Body of pancreas (tissue), 4 donors: ENCODE measurements at regions not wholly inside any gene's neighbourhood (a gene's known extent, or its start where the extent isn't known, plus 50 kb on each side); places are given as distances from the start of the nearest gene placed in this dataset.

ENCODE experiments used
- POLR2A ChIP-seq, 3 donors: fragments of 450-650 bp; IDR thresholded peaks; one replicate each; pipeline ENCODE4 v1.6.1; 2016; ENCODE audit warnings: antibody characterized with exemption in 3 of 3, mild to moderate bottlenecking in 2 of 3
- TF ChIP-seq, protein P1 (sequence below), 7 experiments: fragments of 450-650 bp in 4 of 7; fragments of 200-600 bp in 3 of 7; sonication (generic) in 3 of 7; IDR thresholded peaks; one replicate each; pipeline ENCODE4 v1.5.1; 2016 to 2019; ENCODE audit warnings: antibody characterized with exemption in 7 of 7

DNA sequence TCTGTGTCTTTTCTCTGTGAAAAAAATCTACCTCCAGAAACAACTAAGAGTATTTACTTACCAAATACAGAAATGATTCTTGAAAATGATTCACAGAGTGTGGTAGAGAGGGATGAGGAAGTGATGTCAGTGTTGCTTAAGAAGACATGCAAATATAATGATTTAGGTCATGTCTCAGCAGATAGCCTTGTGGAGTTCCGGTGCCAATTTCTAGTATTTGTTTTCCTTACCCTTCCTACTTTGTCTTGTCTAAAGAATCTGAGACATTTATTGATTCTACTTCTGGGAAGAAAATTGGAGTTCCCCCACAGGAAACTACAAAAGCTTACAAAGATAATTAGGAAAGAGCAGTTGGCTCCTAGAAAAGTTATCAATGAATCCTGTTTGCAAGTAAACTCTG lies 68.8 kb downstream of the GJA1 start:
- TF ChIP-seq, protein P1, sequence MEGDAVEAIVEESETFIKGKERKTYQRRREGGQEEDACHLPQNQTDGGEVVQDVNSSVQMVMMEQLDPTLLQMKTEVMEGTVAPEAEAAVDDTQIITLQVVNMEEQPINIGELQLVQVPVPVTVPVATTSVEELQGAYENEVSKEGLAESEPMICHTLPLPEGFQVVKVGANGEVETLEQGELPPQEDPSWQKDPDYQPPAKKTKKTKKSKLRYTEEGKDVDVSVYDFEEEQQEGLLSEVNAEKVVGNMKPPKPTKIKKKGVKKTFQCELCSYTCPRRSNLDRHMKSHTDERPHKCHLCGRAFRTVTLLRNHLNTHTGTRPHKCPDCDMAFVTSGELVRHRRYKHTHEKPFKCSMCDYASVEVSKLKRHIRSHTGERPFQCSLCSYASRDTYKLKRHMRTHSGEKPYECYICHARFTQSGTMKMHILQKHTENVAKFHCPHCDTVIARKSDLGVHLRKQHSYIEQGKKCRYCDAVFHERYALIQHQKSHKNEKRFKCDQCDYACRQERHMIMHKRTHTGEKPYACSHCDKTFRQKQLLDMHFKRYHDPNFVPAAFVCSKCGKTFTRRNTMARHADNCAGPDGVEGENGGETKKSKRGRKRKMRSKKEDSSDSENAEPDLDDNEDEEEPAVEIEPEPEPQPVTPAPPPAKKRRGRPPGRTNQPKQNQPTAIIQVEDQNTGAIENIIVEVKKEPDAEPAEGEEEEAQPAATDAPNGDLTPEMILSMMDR (IDR thresholded peaks at IDR 0.05): no peak
- no peak for TF ChIP-seq POLR2A (IDR thresholded peaks at IDR 0.05)
